ENCODE measurements at regions not wholly inside any gene's neighbourhood (a gene's known extent, or its start where the extent isn't known, plus 50 kb on each side); places are given as distances from the start of the nearest gene placed in this dataset.

- Mint-ChIP-seq H3K4me1 (ENCODE audit: low read depth) (no peaks in the 10 kb centered on the region), H3K27me3 (ENCODE audit: low read depth) (no peaks in the 10 kb centered on the region), H3K27ac (ENCODE audit: unreplicated experiment) (no peak overlapping the region), H3K4me3 (ENCODE audit: unreplicated experiment) (no peak overlapping the region), H3K9me3 (ENCODE audit: low read depth) (no peaks in the 10 kb centered on the region), H3K36me3 (ENCODE audit: low read depth) (no peaks in the 10 kb centered on the region)
- TF ChIP-seq, protein P1, sequence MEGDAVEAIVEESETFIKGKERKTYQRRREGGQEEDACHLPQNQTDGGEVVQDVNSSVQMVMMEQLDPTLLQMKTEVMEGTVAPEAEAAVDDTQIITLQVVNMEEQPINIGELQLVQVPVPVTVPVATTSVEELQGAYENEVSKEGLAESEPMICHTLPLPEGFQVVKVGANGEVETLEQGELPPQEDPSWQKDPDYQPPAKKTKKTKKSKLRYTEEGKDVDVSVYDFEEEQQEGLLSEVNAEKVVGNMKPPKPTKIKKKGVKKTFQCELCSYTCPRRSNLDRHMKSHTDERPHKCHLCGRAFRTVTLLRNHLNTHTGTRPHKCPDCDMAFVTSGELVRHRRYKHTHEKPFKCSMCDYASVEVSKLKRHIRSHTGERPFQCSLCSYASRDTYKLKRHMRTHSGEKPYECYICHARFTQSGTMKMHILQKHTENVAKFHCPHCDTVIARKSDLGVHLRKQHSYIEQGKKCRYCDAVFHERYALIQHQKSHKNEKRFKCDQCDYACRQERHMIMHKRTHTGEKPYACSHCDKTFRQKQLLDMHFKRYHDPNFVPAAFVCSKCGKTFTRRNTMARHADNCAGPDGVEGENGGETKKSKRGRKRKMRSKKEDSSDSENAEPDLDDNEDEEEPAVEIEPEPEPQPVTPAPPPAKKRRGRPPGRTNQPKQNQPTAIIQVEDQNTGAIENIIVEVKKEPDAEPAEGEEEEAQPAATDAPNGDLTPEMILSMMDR (IDR thresholded peaks at IDR 0.05) = no peak
- no peak for DNase-seq (ENCODE audit: low spot score)
Observed at GRCh38 chr16:85265161-85265784, 153.0 kb upstream of the CIBAR2 start.

DNA sequence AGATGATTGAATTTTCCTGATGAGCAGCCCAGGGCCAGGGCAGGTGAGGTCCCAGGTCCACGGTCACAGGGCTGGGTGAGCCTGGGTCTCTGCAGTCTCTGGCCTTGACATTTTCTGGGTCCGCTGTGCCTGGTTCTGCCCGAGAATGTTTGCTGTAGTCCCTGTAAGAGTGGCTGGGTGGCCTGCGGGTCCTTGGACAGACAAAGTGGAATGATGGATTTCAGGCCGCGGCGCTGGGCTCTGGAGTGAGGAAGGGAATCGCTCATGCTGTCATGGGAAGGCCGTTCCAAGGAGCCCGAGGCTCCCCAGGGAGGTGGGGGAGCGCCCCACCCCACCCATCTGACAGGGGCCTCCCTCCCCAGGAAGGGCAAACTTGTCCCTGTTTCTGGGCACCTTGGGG lies 153.5 kb upstream of the CIBAR2 start:
- no peaks in the 10 kb centered on the region for H3K36me3 Mint-ChIP-seq (ENCODE audit: low read depth)
- TF ChIP-seq, protein P1 (IDR thresholded peaks at IDR 0.05) = no peak
- H3K27ac Mint-ChIP-seq (ENCODE audit: unreplicated experiment) = no peak overlapping the region
- DNase-seq (ENCODE audit: low spot score) = no peak
- H3K27me3 Mint-ChIP-seq (ENCODE audit: low read depth) = no peaks in the 10 kb centered on the region
- H3K4me3 Mint-ChIP-seq (ENCODE audit: unreplicated experiment) = no peak overlapping the region
- no peaks in the 10 kb centered on the region for H3K9me3 Mint-ChIP-seq (ENCODE audit: low read depth)
- no peaks in the 10 kb centered on the region for H3K4me1 Mint-ChIP-seq (ENCODE audit: low read depth)

- no peaks in the 10 kb centered on the region for H3K9me3 Mint-ChIP-seq (ENCODE audit: low read depth)
- no peak overlapping the region for H3K4me3 Mint-ChIP-seq (ENCODE audit: unreplicated experiment)
- H3K27ac Mint-ChIP-seq (ENCODE audit: unreplicated experiment) = no peak overlapping the region
- no peaks in the 10 kb centered on the region for H3K4me1 Mint-ChIP-seq (ENCODE audit: low read depth)
- peaks cover 1% of the 10 kb centered on the region for H3K27me3 Mint-ChIP-seq (ENCODE audit: low read depth)
- no peaks in the 10 kb centered on the region for H3K36me3 Mint-ChIP-seq (ENCODE audit: low read depth)
- DNase-seq (ENCODE audit: low spot score) = no peak
- TF ChIP-seq, protein P1 (IDR thresholded peaks at IDR 0.05) = no peak
Observed at GRCh38 chr16:85266857-85267256, 154.6 kb upstream of the CIBAR2 start.

DNA sequence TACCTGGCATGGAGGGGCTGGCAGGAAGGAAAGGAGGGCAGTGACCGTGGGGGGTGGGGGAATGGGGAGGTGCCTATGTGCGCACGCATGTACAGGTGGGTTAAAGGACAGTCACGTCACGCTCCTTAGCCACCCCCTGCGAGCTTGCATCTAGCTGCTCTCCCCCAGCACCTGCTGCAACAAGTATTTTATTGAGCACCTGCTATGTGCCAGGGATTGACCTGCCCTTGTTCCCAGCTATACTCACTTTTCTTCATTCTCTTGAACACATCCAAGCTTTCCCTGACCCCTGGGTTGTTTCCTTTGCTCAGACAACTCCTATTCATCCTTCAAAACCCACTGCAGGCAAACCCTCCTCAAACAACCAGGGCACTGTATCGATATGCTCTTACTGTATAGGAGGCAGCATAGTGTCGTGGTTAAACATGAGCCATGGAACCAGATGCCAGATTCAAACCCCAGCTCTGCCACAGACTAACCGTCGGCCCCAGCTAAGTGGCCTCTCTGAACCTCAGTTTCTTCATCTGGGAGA lies 155.2 kb upstream of the CIBAR2 start:
- H3K4me1 Mint-ChIP-seq (ENCODE audit: low read depth) = no peaks in the 10 kb centered on the region

DNA sequence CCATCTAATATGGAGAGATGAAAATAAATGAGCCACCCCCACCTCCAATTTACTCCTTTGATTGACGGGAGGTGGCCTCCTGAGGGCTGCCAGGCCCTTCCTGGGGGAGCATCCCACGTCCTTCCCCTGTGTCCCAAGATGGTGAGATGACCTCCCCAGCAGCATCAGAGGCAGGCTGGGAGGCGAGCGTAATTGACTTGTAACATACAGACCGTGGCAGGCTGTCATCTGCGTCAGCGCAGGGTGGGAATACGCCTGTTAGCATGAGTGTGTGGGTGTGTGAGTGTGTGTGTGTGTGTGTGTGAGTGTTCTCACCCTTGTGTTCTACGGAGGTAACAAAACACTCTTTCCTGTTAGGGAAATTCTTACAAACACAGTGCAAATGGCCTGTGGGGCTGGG lies 156.9 kb upstream of the CIBAR2 start:
- H3K9me3 Mint-ChIP-seq (ENCODE audit: low read depth) = no peaks in the 10 kb centered on the region
- TF ChIP-seq, protein P1 (IDR thresholded peaks at IDR 0.05) = no peak
- peaks cover 3% of the 10 kb centered on the region for H3K27me3 Mint-ChIP-seq (ENCODE audit: low read depth)
- H3K4me1 Mint-ChIP-seq (ENCODE audit: low read depth) = no peaks in the 10 kb centered on the region
- H3K36me3 Mint-ChIP-seq (ENCODE audit: low read depth) = no peaks in the 10 kb centered on the region
- no peak overlapping the region for H3K4me3 Mint-ChIP-seq (ENCODE audit: unreplicated experiment)
- H3K27ac Mint-ChIP-seq (ENCODE audit: unreplicated experiment) = no peak overlapping the region
- DNase-seq (ENCODE audit: low spot score) = no peak

More for the DNA sequence above, 155.2 kb upstream of the CIBAR2 start:
- Mint-ChIP-seq H3K27ac (ENCODE audit: unreplicated experiment) (no peak overlapping the region), H3K9me3 (ENCODE audit: low read depth) (no peaks in the 10 kb centered on the region), H3K36me3 (ENCODE audit: low read depth) (no peaks in the 10 kb centered on the region), H3K4me3 (ENCODE audit: unreplicated experiment) (no peak overlapping the region), H3K27me3 (ENCODE audit: low read depth) (peaks cover 1% of the 10 kb centered on the region)
- DNase-seq (ENCODE audit: low spot score) = no peak
- TF ChIP-seq, protein P1 (IDR thresholded peaks at IDR 0.05) = no peak

All from chondrocyte (in vitro differentiated cells).